ENCODE measurements at regions not wholly inside any gene's neighbourhood (a gene's known extent, or its start where the extent isn't known, plus 50 kb on each side); places are given as distances from the start of the nearest gene placed in this dataset.
"Not testable (repeated sequence)": the region's sequence is repeated elsewhere in the genome, so short reads cannot be mapped to it uniquely, and the experiment has no call there.

GRCh38 chr15:22134941-22135566, 54.7 kb downstream of the OR4M2 start:
- intact Hi-C loops (cut with micrococcal nuclease); DNase-seq; ATAC-seq: not testable (repeated sequence)

- ATAC-seq; intact Hi-C loops (cut with micrococcal nuclease): not testable (repeated sequence)
Observed at GRCh38 chr15:22137572-22137971, 57.2 kb downstream of the OR4M2 start.

GRCh38 chr15:22141106-22141505, 60.8 kb downstream of the OR4M2 start:
- intact Hi-C loops (cut with micrococcal nuclease); ATAC-seq; DNase-seq: not testable (repeated sequence)

More at GRCh38 chr15:22137572-22137971, 57.2 kb downstream of the OR4M2 start:
- DNase-seq, result not testable (repeated sequence)

- DNase-seq; intact Hi-C loops (cut with micrococcal nuclease); ATAC-seq: not testable (repeated sequence)
Observed at GRCh38 chr15:22148109-22148508, 67.8 kb downstream of the OR4M2 start.

GRCh38 chr15:22158243-22158642, 77.9 kb downstream of the OR4M2 start:
- ATAC-seq; intact Hi-C loops (cut with micrococcal nuclease); DNase-seq: not testable (repeated sequence)

- ATAC-seq; intact Hi-C loops (cut with micrococcal nuclease); DNase-seq: not testable (repeated sequence)
Observed at GRCh38 chr15:22160283-22160682, 80.0 kb downstream of the OR4M2 start.

- DNase-seq; ATAC-seq; intact Hi-C loops (cut with micrococcal nuclease): not testable (repeated sequence)
Observed at GRCh38 chr15:22160741-22161140, 80.4 kb downstream of the OR4M2 start.

- intact Hi-C loops (cut with micrococcal nuclease); ATAC-seq; DNase-seq: not testable (repeated sequence)
Observed at GRCh38 chr15:22161398-22161797, 81.1 kb downstream of the OR4M2 start.

GRCh38 chr15:22163715-22164114, 83.4 kb downstream of the OR4M2 start:
- DNase-seq; intact Hi-C loops (cut with micrococcal nuclease); ATAC-seq: not testable (repeated sequence)

GRCh38 chr15:22167521-22167920, 87.2 kb downstream of the OR4M2 start:
- ATAC-seq; intact Hi-C loops (cut with micrococcal nuclease): not testable (repeated sequence)
- peak; percentile 1 for DNase-seq

GRCh38 chr15:22173029-22173998, 93.0 kb downstream of the OR4M2 start:
- DNase-seq, result not testable (repeated sequence)
- ATAC-seq, result peak; percentile 49

GRCh38 chr15:22174088-22174487, 93.8 kb downstream of the OR4M2 start:
- DNase-seq; intact Hi-C loops (cut with micrococcal nuclease); ATAC-seq: not testable (repeated sequence)

More at GRCh38 chr15:22173029-22173998, 93.0 kb downstream of the OR4M2 start:
- intact Hi-C loops (cut with micrococcal nuclease), result not testable (repeated sequence)

- DNase-seq; intact Hi-C loops (cut with micrococcal nuclease); ATAC-seq: not testable (repeated sequence)
Observed at GRCh38 chr15:22177965-22178364, 97.6 kb downstream of the OR4M2 start.

GRCh38 chr15:22178438-22178837, 98.1 kb downstream of the OR4M2 start:
- ATAC-seq; intact Hi-C loops (cut with micrococcal nuclease); DNase-seq: not testable (repeated sequence)

- DNase-seq; ATAC-seq; intact Hi-C loops (cut with micrococcal nuclease): not testable (repeated sequence)
Observed at GRCh38 chr15:22179043-22179442, 98.7 kb downstream of the OR4M2 start.

- intact Hi-C loops (cut with micrococcal nuclease); ATAC-seq; DNase-seq: not testable (repeated sequence)
Observed at GRCh38 chr15:22180611-22181010, 100.3 kb downstream of the OR4M2 start.

GRCh38 chr15:22184678-22185077, 104.4 kb downstream of the OR4M2 start:
- intact Hi-C loops (cut with micrococcal nuclease); ATAC-seq; DNase-seq: not testable (repeated sequence)

GRCh38 chr15:22186846-22187532, 106.7 kb downstream of the OR4M2 start:
- ATAC-seq; intact Hi-C loops (cut with micrococcal nuclease); DNase-seq: not testable (repeated sequence)

GRCh38 chr15:22191818-22192217, 111.5 kb downstream of the OR4M2 start:
- intact Hi-C loops (cut with micrococcal nuclease); ATAC-seq; DNase-seq: not testable (repeated sequence)

All from left ventricle myocardium superior (tissue), 1 donor.